Left lung (tissue), 4 donors: ENCODE measurements at regions not wholly inside any gene's neighbourhood (a gene's known extent, or its start where the extent isn't known, plus 50 kb on each side); places are given as distances from the start of the nearest gene placed in this dataset.

Experiments used
- ATAC-seq: fragments of 200-7000 bp; cut with Tn5 transposase; one replicate; pipeline ENCODE4 v1.9.1; 2020; ENCODE audit warnings: moderate library complexity
- DNase-seq, 4 donors: peaks; one replicate each; pipeline ENCODE4 v3.0.0-alpha.2; 2013 to 2020
- H3K27ac ChIP-seq, 2 donors: fragments of 200-600 bp; sonication (generic) in 1 of 2; one replicate each; pipeline versions ENCODE4 v1.5.0 to v1.8.0; 2020 to 2021
- H3K27me3 ChIP-seq, 2 donors: fragments of 200-600 bp; sonication (generic) in 1 of 2; one replicate each; pipeline versions ENCODE4 v1.5.0 to v1.8.0; 2020 to 2021
- H3K36me3 ChIP-seq, 2 donors: fragments of 200-600 bp; sonication (generic) in 1 of 2; one replicate each; pipeline versions ENCODE4 v1.5.0 to v1.8.0; 2020 to 2021
- H3K4me1 ChIP-seq, 2 donors: fragments of 200-600 bp; one replicate each; pipeline ENCODE4 v1.8.0; 2021
- H3K4me3 ChIP-seq, 2 donors: fragments of 200-600 bp; sonication (generic) in 1 of 2; one replicate each; pipeline versions ENCODE4 v1.5.0 to v1.8.0; 2020 to 2021; ENCODE audit warnings: mild to moderate bottlenecking in 1 of 2
- H3K9me3 ChIP-seq, 2 donors: fragments of 200-600 bp; sonication (generic) in 1 of 2; one replicate each; pipeline versions ENCODE4 v1.5.0 to v1.8.0; 2020 to 2021
- CTCF ChIP-seq, 2 donors: fragments of 200-600 bp; sonication (generic) in 1 of 2; IDR thresholded peaks; one replicate each; pipeline versions ENCODE4 v1.5.0 to v1.8.0; 2021; ENCODE audit warnings: antibody characterized with exemption in 2 of 2
- intact Hi-C, 2 donors: fragments of 100-400 bp; cut with DNase I; formaldehyde crosslinking; loops; one replicate each; pipeline versions ENCODE4 v1.11.2 to v1.14.2; 2022
- donor health status: DM: no; HTN: yes; CAD: no.
- donor health status: DM: no; HTN: no; CAD: no.

DNA sequence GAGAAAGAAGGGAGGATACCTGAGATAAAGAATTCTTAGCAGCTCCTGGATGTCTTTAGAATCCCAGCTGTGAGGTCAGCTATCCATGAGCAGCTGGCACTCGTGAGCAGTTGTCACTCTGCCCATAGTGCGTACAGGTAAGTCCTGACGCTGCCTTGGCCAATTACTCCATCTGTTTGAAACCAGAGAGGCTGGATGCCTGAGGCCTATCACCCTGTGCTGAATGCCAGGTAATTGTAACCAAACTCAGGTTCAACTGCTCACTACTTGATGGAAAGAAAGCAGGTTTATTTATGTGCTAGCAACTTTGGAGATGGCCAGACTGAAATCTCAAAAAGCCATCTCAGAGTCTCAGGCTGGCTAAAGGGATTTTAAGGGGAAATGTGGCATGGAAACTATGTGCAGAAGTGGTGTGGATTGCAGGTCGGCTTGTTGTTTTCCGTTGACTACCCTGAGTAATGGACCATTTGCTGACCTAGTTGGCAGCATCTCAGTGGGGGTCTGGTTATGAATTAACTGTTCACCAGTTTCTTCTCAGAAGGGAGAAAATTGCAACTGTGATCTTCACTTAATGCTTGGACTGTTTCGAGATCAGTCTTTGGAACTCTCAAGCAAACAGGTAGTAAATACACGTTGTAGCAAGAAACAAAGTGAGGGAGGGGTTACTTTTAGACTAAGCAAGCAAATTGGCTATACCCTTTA lies 1614.0 kb upstream of the PCDH10 start:
- ATAC-seq: no peak
- H3K4me1 ChIP-seq: no peaks in the 10 kb centered on the region
- no peak overlapping the region for H3K4me3 ChIP-seq
- no peak for TF ChIP-seq CTCF (IDR thresholded peaks at IDR 0.05)
- H3K9me3 ChIP-seq: no peaks in the 10 kb centered on the region
- DNase-seq: no peak
- H3K27ac ChIP-seq: no peak overlapping the region
- H3K36me3 ChIP-seq: no peaks in the 10 kb centered on the region
- no peaks in the 10 kb centered on the region for H3K27me3 ChIP-seq
- intact Hi-C loops: no loop called here

- Histone ChIP-seq H3K4me1 (no peaks in the 10 kb centered on the region), H3K36me3 (no peaks in the 10 kb centered on the region), H3K9me3 (no peaks in the 10 kb centered on the region), H3K4me3 (no peak overlapping the region), H3K27me3 (no peaks in the 10 kb centered on the region), H3K27ac (no peak overlapping the region)
- DNase-seq: no peak
- intact Hi-C loops: no loop called here
- ATAC-seq: no peak
- no peak for TF ChIP-seq CTCF (IDR thresholded peaks at IDR 0.05)
Measured at GRCh38 chr4:131540256-131540655, 1608.8 kb upstream of the PCDH10 start.

DNA sequence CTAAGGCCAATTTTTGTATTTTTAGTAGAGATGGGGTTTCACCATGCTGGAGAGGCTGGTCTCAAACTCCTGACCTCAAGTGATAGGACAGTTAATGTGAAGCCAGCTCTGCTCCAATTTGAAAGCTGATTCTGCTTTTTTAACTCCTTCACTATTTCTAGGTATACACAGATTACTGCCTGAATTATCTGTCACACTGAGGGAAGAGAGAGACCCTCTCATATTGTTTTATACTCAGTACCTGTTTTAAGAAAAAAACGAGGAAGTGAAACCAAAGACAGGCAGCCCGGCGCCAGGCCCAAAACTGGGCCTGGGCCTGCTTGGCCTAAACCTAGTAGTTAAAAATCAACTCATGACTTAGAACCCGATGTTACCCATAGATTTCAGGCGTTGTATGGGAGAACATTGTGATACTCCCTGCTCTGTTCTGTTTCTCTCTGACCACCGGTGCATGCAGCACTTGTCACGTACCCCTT lies 1601.5 kb upstream of the PCDH10 start:
- ATAC-seq: no peak

GRCh38 chr4:131551306-131551705 lies 1597.8 kb upstream of the PCDH10 start:
- Histone ChIP-seq H3K4me1 (no peaks in the 10 kb centered on the region), H3K27me3 (no peaks in the 10 kb centered on the region), H3K27ac (no peak overlapping the region), H3K4me3 (no peak overlapping the region), H3K9me3 (no peaks in the 10 kb centered on the region), H3K36me3 (no peaks in the 10 kb centered on the region)
- intact Hi-C loops: no loop called here
- DNase-seq (no peak), ATAC-seq (no peak)
- no peak for TF ChIP-seq CTCF (IDR thresholded peaks at IDR 0.05)

More for the DNA sequence above, 1601.5 kb upstream of the PCDH10 start:
- no peaks in the 10 kb centered on the region for H3K9me3 ChIP-seq
- no peak overlapping the region for H3K4me3 ChIP-seq
- H3K4me1 ChIP-seq: no peaks in the 10 kb centered on the region
- H3K36me3 ChIP-seq: no peaks in the 10 kb centered on the region
- TF ChIP-seq CTCF (IDR thresholded peaks at IDR 0.05): no peak
- intact Hi-C loops: no loop called here
- H3K27ac ChIP-seq: no peak overlapping the region
- no peaks in the 10 kb centered on the region for H3K27me3 ChIP-seq
- DNase-seq: no peak

DNA sequence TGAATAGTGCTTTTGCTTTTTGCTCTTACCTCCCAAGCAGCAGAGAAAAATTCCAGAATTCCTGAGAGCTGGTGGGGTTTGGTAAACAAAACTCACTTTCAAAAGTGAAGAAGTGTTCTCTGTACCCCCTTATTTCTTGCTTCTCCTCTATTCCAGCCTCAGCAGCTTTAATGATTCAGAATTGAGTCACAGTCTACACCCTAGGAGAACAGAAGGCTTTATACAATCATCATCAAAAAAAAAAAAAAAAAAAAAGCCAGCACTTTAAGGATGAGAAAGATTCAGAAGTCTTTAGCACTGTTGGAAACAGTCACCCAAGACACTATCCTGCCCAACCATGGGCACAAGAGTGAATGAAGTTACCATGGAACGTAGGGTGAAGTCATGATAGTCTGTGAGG lies 1583.1 kb upstream of the PCDH10 start:
- Histone ChIP-seq H3K4me1 (no peaks in the 10 kb centered on the region), H3K4me3 (no peak overlapping the region), H3K36me3 (no peaks in the 10 kb centered on the region), H3K9me3 (peaks cover 0 to 2% of the 10 kb centered on the region in 2 donors), H3K27me3 (no peaks in the 10 kb centered on the region), H3K27ac (no peak overlapping the region)
- ATAC-seq (no peak), DNase-seq (no peak)
- no peak for TF ChIP-seq CTCF (IDR thresholded peaks at IDR 0.05)
- intact Hi-C loops: no loop called here
